ENCODE measurements at regions not wholly inside any gene's neighbourhood (a gene's known extent, or its start where the extent isn't known, plus 50 kb on each side); places are given as distances from the start of the nearest gene placed in this dataset.

DNA sequence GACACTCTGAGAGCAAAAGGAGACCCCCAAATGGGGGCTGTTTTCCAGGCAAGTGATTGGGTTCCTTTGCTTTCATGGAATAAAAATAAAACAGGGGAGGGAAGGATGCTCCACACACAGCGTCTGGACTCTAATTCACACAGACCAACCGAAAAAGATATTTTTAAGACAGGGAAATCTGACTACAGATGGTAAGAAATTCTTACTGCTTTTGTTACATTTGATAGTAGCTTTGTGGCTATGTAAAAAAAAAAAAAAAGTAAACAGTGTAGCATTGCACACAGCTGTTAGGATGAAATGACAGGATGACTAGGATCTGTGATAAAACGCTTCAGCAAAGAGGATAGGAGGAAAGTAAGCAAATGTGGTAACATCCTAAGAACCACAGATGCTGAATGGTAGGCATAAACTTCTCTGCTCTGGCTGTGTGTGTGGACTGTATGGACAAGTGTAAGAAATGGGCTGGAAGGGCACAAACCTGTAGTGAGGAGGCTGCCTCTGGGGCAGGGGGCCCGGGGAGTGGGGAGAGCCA, 207.6 kb downstream of the ANAPC1 start:
- no peak for DNase-seq

GRCh38 chr2:111678161-111678560, 205.8 kb downstream of the ANAPC1 start:
- DNase-seq: no peak

GRCh38 chr2:111678651-111679050, 205.3 kb downstream of the ANAPC1 start:
- DNase-seq: no peak

- no peak for DNase-seq
These were observed 204.8 kb downstream of the ANAPC1 start for GRCh38 chr2:111679202-111679601.

DNA sequence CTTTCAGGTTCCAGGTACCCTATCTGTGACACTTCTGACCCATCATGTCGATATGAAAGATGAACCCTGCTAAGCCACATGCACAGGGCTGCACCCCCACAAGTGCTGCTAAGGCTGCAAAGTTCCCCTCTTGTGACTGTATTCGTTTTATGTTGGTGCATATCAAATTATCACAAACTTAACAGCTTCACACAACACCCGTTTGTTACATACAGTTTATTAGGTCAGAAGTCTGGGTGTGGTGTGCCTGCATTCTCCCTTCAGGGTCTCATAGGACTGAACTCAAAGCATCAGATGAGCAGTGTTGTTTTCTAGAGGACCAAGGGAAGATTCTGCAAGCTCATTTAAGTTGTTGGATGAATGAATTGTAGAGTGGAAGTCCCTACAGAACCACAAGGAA, 199.4 kb downstream of the ANAPC1 start:
- DNase-seq: no peak

DNA sequence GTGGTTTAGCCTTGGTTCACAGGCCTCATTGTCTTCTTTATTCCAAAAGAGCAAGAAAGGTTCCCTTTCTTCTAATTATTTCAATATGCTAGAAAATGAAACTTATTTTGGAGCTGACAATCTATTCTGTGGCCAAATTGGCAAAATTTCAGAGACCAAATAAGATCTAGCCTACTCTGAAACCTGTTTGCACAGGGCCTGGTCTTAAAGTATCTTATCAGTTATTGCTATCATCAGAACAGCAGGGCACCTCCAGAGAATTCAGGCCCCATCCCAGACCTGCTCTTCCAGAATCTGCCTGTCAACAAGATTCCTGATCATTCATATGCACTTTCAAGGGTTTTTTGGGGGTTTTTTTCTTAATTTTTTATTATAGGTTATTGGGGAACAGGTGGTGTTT, 198.7 kb downstream of the ANAPC1 start:
- no peak for DNase-seq

DNA sequence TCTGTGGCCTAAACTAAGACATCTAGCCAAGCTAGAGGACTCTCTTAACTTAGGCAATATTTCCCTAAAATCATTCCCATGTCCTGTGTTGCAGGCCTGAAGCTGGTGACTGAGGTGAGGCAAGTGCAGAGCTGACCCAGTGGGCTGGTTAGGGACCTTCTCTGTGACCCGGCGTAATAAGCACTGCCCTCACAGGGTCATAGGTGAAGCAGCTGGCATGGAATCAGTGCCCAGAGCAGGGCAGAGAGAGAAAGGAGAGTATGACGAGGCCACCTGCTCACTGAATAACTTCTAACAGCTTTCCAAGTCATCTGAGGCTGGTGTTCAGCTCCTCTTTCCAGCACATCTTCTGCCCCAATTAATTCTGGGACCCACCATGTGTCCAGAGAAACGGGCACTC, 197.0 kb downstream of the ANAPC1 start:
- DNase-seq: no peak

DNA sequence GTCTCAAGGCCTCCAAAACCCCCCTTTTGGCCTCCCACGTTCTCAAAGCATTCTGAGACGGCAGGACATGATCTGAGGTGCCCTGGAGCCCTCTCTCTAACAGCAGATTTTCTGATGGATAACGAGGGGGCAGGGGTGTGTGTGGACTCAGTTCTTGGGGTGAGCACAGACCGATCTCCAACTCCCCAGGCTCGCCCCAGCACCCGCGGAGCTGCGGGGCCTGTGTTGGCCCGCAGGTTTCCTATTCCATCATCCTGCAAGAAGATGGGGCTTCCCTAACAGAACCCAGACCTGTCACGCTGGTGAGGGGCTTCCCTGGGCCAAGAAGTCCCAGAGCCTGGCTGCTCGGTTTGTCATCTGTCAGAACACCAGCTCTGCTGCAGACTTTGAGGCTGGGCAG, 196.1 kb downstream of the ANAPC1 start:
- no peak for DNase-seq

DNA sequence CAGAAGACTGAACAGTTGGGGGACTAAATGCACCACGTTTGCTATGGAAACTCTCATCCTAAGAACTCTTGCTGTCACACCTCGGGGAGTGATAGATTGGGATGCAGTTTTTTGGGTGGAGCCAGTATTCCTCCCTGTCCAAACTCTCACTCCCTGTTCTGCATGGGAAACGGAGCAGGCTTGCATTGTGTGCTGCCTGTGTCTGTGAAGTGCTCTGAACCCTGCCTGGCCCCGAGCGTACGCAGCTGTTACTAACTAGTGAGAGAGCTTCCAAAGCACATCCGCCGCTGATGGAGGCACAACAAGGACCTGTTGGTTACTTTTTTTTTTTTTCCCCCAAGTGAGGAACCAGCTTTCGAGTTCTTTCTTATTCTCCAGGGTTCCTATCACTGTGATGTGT, 195.5 kb downstream of the ANAPC1 start:
- DNase-seq: no peak

- DNase-seq: no peak
These were observed 194.8 kb downstream of the ANAPC1 start for GRCh38 chr2:111689174-111689573.

- DNase-seq: no peak
These were observed 194.1 kb downstream of the ANAPC1 start for GRCh38 chr2:111689941-111690340.

DNA sequence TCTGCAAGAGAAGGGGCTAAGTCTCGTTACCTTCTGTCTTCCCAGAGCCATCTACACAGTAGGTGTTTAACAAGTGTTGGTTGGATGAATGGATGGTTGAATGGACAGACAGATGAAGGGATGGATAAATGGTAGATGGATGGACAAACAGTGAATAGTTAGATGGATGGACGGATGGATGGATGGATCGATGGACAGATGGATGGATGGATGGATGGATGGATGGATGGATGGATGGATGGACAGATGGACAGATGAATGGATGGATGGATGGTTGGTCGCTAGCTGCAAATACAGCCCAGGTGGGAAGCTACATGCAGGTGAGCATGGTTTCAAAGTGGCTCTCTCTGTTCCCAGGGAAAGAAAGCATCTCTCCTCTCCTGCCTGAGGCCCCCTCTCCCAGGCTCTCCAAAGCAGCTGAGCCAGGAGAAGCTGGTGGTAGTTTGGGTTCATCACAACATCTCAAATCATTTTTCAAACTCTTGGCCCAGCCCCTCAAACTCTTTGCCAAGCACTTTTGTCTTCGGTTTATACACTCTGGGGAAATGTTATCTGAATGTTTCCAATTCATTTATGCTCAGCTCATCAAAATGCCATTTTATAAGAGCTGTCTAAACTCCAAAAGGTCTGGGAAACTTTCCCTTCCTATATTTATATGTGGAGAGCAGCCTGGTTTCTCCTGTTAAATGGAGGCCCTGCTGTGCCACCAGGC, 192.7 kb downstream of the ANAPC1 start:
- DNase-seq: no peak

- DNase-seq: no peak
These were observed 191.7 kb downstream of the ANAPC1 start for GRCh38 chr2:111692311-111692710.

GRCh38 chr2:111694700-111695101, 189.3 kb downstream of the ANAPC1 start:
- DNase-seq: no peak

DNA sequence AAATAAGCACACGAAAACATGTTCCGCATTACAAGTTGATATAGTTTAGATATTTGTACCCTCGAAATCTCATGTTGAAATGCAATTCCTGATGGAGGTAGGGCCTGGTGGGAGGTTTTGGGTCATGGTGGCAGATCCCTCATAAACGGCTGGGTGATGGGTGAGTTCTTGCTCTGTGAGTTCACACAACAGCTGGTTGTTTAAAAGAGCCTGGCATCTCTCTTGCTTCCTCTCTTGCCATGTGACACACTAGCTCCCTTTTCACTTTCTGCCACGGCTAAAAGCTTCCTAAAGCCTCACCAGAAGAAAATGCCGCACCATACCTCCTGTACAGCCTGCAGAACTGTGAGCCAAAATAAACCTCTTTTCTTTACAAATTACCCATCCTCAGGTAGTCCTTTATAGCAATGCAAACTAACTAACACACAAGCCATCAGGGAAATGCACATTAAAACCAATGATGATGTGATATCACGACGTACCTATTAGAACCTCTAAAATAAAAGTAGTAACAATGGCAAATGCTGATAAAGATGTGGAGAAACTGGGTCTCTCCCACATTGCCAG, 188.5 kb downstream of the ANAPC1 start:
- DNase-seq: no peak

DNA sequence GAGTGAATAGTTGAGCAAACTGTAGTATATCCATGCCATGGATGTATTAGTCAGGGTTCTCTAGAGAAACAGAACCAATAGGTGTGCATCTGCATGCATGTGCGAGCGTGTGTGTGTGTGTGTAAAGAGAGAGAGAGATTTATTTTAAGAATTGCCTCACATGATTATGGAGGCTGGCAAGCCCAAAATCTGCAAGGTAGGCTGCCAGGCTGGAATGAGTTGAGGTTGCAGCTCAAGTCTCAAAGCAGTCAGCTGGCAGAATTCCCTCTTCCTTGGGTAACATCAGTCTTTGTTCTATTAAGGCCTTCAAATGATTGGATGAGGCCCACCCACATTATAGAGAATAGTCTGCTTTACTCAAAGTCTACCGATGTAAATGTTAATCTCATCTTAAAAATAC, 187.8 kb downstream of the ANAPC1 start:
- DNase-seq: no peak

- no peak for DNase-seq
These were observed 186.4 kb downstream of the ANAPC1 start for GRCh38 chr2:111697560-111697959.

GRCh38 chr2:111698089-111698488, 185.9 kb downstream of the ANAPC1 start:
- no peak for DNase-seq

GRCh38 chr2:111698743-111699554, 185.0 kb downstream of the ANAPC1 start:
- peak; percentile 79 for DNase-seq

DNA sequence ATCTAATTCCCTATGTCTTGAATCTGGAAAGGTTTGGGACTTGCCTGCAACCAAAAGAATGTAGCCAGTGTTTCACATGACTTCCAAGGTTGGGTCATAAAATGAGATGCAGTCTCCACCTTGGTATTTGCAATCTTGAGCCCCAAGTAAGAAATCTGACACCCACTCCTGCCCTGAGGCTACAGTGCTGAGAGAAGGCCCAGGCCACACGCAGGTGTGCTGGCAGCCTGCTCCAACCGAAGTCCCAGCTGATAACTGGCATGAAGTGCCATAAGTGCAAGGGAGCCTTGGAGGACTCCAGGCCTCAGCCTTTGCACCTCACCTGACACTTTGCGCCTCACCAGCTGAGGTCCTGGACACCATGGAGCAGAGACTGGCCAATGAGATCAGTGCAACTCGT, 182.7 kb downstream of the ANAPC1 start:
- DNase-seq: no peak

- DNase-seq: no peak
These were observed 182.2 kb downstream of the ANAPC1 start for GRCh38 chr2:111701798-111702118.

DNA sequence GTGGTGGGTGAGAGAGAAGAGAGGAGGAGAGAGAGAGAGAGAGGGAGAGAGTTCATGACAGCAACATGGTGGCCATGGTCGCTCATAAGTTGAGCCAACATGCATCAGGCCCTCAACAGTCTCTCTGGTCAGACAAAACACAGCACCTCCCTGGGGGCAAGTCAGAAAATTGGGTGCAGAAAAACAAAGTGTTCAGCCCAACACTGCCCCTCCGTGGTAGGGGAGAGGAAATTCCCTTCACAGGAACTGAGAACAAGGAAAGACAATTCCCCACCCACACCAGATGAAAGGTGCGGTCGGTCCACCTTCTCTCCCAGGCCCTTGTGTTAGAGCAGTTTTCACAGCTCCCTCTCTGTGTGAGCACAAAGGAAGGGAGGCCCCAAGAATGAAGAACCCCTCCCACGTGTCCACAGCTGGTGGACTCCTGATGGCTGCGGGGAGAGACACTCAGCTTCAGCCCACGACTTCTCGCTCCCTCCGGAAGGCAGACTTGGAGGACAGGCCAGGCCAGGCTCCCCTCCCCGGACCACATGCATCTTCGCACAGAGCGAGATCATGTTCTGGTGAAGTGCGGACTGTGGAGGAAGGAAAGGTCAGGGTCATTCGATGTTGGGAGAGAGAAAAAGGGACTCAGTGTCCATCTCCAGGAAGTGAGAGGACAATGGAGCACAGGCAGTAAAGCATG, 181.7 kb downstream of the ANAPC1 start:
- peak; percentile 21 for DNase-seq

DNA sequence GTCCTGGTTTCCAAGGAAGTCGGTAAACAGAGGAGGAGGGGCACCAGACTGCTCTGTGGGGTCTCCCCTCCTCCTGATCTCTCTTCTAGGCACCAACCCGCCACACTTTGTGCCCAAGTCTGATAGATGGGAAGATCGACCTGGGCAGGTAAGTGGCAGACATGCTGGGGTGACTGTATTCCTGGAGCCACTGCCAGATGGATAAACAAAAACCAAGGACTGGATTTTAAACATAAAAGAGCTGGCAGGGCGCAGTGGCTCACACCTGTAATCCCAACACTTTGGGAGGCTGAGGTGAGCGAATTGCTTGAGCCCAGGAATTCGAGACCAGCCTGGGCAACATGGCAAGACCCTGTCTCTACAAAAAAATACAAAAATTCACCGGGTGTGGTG, 181.2 kb downstream of the ANAPC1 start:
- no peak for DNase-seq

- no peak for DNase-seq
These were observed 180.2 kb downstream of the ANAPC1 start for GRCh38 chr2:111703759-111704158.

All from DMS 273 treated with DMSO at 0.1 percent for 48 hours (cell line).